Mammary epithelial cell (primary cell): ENCODE measurements at regions not wholly inside any gene's neighbourhood (a gene's known extent, or its start where the extent isn't known, plus 50 kb on each side); places are given as distances from the start of the nearest gene placed in this dataset.

ENCODE experiments used
- CTCF ChIP-seq, 2 donors: IDR thresholded peaks in 1 of 2; conservative IDR thresholded peaks in 1 of 2; 2 replicates each; pipeline ENCODE4 v1.5.1; 2011 to 2012; ENCODE audit warnings: inconsistent platforms in 2 of 2, low read length in 2 of 2, mild to moderate bottlenecking in 2 of 2, control low read depth in 1 of 2, low read depth in 1 of 2; ENCODE audit not compliant: insufficient read depth in 1 of 2; ENCODE audit errors: extremely low read depth in 1 of 2
- EZH2 ChIP-seq: IDR thresholded peaks from 2 replicates; pipeline ENCODE4 v1.6.1; 2012; ENCODE audit warnings: low read length, inconsistent platforms, borderline replicate concordance

GRCh38 chr2:84129018-84129417, 330.1 kb downstream of the SUCLG1 start:
- TF ChIP-seq CTCF (conservative IDR thresholded peaks at IDR 0.05 in 1 of 2, IDR thresholded peaks at IDR 0.05 in 1 of 2; ENCODE audit: extremely low read depth in 1 of 2, insufficient read depth in 1 of 2, low read depth in 1 of 2, low read length in 2 of 2) (no peak), EZH2 (no peak)
